Suprapubic skin (tissue), 4 donors: ENCODE measurements at regions not wholly inside any gene's neighbourhood (a gene's known extent, or its start where the extent isn't known, plus 50 kb on each side); places are given as distances from the start of the nearest gene placed in this dataset.

Source experiments
- CTCF ChIP-seq, 2 donors: fragments of 200-600 bp in 1 of 2; fragments of 450-650 bp in 1 of 2; sonication (generic) in 1 of 2; IDR thresholded peaks; one replicate each; pipeline ENCODE4 v1.5.1; 2016 to 2019; ENCODE audit warnings: antibody characterized with exemption in 2 of 2, mild to moderate bottlenecking in 1 of 2, moderate library complexity in 1 of 2
- POLR2A ChIP-seq, 2 donors: fragments of 450-650 bp; IDR thresholded peaks; one replicate each; pipeline ENCODE4 v1.6.1; 2017; ENCODE audit warnings: antibody characterized with exemption in 2 of 2, mild to moderate bottlenecking in 2 of 2, moderate library complexity in 2 of 2
- POLR2AphosphoS5 ChIP-seq, 3 donors: sonication (generic); formaldehyde crosslinking; IDR thresholded peaks; one replicate each; pipeline ENCODE4 v1.6.1; 2017; ENCODE audit warnings: antibody characterized with exemption in 3 of 3

- no peak for TF ChIP-seq CTCF (IDR thresholded peaks at IDR 0.05)
- TF ChIP-seq POLR2A (IDR thresholded peaks at IDR 0.05): no peak
- no peak for TF ChIP-seq POLR2AphosphoS5 (IDR thresholded peaks at IDR 0.05)
Measured at GRCh38 chr5:133818869-133819600, 149.4 kb downstream of the C5orf15 start.
